Erythroblast (primary cell): ENCODE measurements at regions not wholly inside any gene's neighbourhood (a gene's known extent, or its start where the extent isn't known, plus 50 kb on each side); places are given as distances from the start of the nearest gene placed in this dataset.

Source experiments
- DNase-seq, 2 experiments: peaks; one replicate each; lab custom pipeline; 2025; lab: John Stamatoyannopoulos, UW
- GATA1 ChIP-seq: IDR thresholded peaks from 2 replicates; pipeline ENCODE4 v1.6.1; 2011; ENCODE audit warnings: low read depth, mild to moderate bottlenecking, control low read depth, low read length, moderate library complexity
- POLR2A ChIP-seq: IDR thresholded peaks from 2 replicates; pipeline ENCODE4 v1.6.1; 2011; ENCODE audit warnings: mild to moderate bottlenecking, low read length

GRCh38 chr11:33559567-33559966 is 141.1 kb downstream of the C11orf91 start:
- TF ChIP-seq GATA1 (no peak), POLR2A (no peak)
- no peak for DNase-seq

- no peak for TF ChIP-seq POLR2A
- TF ChIP-seq GATA1, result no peak
- no peak for DNase-seq
Observed at GRCh38 chr11:33558097-33558496, 142.5 kb downstream of the C11orf91 start.

- no peak for DNase-seq
- no peak for TF ChIP-seq GATA1
- no peak for TF ChIP-seq POLR2A
Observed at GRCh38 chr11:33557201-33557600, 143.4 kb downstream of the C11orf91 start.

GRCh38 chr11:33554219-33554618 is 146.4 kb downstream of the C11orf91 start:
- DNase-seq, result no peak
- TF ChIP-seq POLR2A (no peak), GATA1 (no peak)

- no peak for DNase-seq
- TF ChIP-seq POLR2A, result no peak
Observed at GRCh38 chr11:33553486-33553885, 147.1 kb downstream of the C11orf91 start.

GRCh38 chr11:33552756-33553155 is 147.9 kb downstream of the C11orf91 start:
- no peak for TF ChIP-seq POLR2A
- TF ChIP-seq GATA1, result no peak
- no peak for DNase-seq

GRCh38 chr11:33551051-33551450 is 149.6 kb downstream of the C11orf91 start:
- DNase-seq, result no peak
- TF ChIP-seq GATA1 (no peak), POLR2A (no peak)

- DNase-seq, result no peak
- TF ChIP-seq POLR2A (no peak), GATA1 (no peak)
Observed at GRCh38 chr11:33549483-33549882, 151.1 kb downstream of the C11orf91 start.

GRCh38 chr11:33545931-33546330 is 154.7 kb downstream of the C11orf91 start:
- no peak for TF ChIP-seq GATA1
- TF ChIP-seq POLR2A, result no peak
- no peak for DNase-seq

- no peak for TF ChIP-seq POLR2A
- no peak for TF ChIP-seq GATA1
- no peak for DNase-seq
Observed at GRCh38 chr11:33544593-33545373, 155.8 kb downstream of the C11orf91 start.

- TF ChIP-seq GATA1, result no peak
- TF ChIP-seq POLR2A, result no peak
Observed at GRCh38 chr11:33543823-33544222, 156.8 kb downstream of the C11orf91 start.

GRCh38 chr11:33542921-33543320 is 157.7 kb downstream of the C11orf91 start:
- TF ChIP-seq POLR2A (no peak), GATA1 (no peak)
- peak; percentile 28 to 60 for DNase-seq

More at GRCh38 chr11:33543823-33544222, 156.8 kb downstream of the C11orf91 start:
- no peak for DNase-seq

GRCh38 chr11:33540946-33541915 is 159.4 kb downstream of the C11orf91 start:
- TF ChIP-seq GATA1, result no peak
- TF ChIP-seq POLR2A, result no peak
- DNase-seq, result no peak

- no peak for DNase-seq
- TF ChIP-seq GATA1, result no peak
- no peak for TF ChIP-seq POLR2A
Observed at GRCh38 chr11:33540427-33540826, 160.2 kb downstream of the C11orf91 start.
